HG03045 (cell line): ENCODE measurements at regions not wholly inside any gene's neighbourhood (a gene's known extent, or its start where the extent isn't known, plus 50 kb on each side); places are given as distances from the start of the nearest gene placed in this dataset.
"Not testable (repeated sequence)": the region's sequence is repeated elsewhere in the genome, so short reads cannot be mapped to it uniquely, and the experiment has no call there.

Experiments
- ATAC-seq: cut with Tn5 transposase; IDR thresholded peaks from one replicate; pipeline ENCODE4 v1.9.1; 2021; ENCODE audit warnings: mild to moderate bottlenecking, moderate library complexity; ENCODE audit not compliant: unreplicated experiment

- ATAC-seq: no peak
These were observed 518.5 kb downstream of the DCDC2C start for GRCh38 chr2:4221845-4222244.

- not testable (repeated sequence) for ATAC-seq
These were observed 541.0 kb downstream of the DCDC2C start for GRCh38 chr2:4244422-4244821.

GRCh38 chr2:4246364-4247131, 543.2 kb downstream of the DCDC2C start:
- no peak for ATAC-seq

- no peak for ATAC-seq
These were observed 544.4 kb downstream of the DCDC2C start for GRCh38 chr2:4247791-4248190.

GRCh38 chr2:4255491-4255890, 552.1 kb downstream of the DCDC2C start:
- no peak for ATAC-seq

GRCh38 chr2:4256351-4256750, 553.0 kb downstream of the DCDC2C start:
- ATAC-seq: no peak

DNA sequence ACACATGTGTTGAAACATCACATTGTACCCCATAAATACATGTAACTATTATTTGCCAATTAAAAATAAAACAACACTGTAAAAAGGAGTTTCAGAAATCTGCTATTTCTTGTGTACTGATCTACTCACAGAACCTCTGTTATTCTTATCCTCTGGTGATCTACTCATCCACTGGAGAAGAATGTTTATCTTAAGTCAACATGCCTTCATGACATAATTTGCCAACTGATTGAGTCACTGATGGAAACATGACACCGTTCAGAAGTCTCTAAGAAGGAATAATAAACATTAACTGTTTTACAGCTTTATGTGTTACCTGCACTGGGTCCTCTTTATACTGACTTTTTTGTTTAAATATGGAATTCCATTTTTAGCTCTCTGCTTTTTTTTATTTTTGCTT, 555.2 kb downstream of the DCDC2C start:
- ATAC-seq: no peak

GRCh38 chr2:4265936-4266335, 562.6 kb downstream of the DCDC2C start:
- ATAC-seq: no peak

- ATAC-seq: no peak
These were observed 566.5 kb downstream of the DCDC2C start for GRCh38 chr2:4269885-4270284.

GRCh38 chr2:4272261-4272858, 569.0 kb downstream of the DCDC2C start:
- ATAC-seq: no peak

DNA sequence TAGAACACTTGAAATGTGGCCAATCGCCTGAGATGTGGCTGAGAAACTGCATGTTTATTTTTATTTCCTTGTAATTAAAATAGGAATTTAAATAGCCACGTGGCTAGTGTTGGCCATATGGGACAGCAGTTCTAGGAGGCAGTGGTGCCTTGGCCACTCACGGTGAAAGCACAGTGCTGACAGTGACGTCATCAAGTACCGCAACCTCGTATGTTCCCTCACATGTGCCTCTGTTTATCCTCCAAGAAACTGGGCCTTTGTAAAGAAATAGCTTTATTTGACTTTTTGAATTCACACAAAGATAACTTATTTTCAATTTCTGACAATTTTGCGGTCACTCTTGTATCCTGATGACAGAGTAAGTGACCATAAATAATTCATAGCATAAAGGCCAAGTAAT, 575.0 kb downstream of the DCDC2C start:
- ATAC-seq: no peak

DNA sequence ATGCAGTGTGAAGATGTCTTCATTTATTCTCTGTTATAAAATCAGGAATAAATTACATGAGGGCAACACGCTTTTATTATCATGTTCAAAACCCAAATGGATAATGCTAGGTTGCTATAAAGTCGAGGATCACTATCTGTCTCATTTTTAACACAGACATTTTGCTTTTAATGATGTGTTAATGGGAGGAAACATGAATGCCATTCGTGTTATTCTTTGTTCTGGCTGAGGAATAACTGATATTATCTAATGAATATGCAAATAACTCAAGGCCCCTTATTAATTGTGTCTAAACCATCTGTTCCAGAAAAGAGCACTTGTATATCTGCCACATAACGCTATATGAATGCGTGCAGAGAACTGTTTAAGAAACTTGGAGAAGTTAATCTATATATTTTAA, 576.1 kb downstream of the DCDC2C start:
- ATAC-seq: no peak

- ATAC-seq: no peak
These were observed 588.1 kb downstream of the DCDC2C start for GRCh38 chr2:4291430-4291829.

DNA sequence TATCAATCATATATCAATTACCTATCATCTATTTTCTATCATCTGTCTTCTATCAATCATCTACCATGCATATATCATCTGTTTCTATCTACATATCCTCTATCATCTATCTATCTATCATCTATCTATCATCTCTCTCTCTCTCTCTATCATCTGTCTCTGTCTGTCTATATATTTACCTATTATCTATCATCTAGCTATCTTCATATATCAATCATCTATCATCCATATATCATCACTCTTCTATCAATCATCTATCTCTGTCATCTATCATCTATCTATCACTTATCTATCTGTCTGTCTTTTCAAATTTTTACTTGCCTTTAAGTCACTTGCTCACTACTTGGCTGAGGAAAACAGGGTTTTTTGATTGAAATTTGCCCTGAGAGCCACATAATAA, 592.3 kb downstream of the DCDC2C start:
- no peak for ATAC-seq

GRCh38 chr2:4300616-4301015, 597.2 kb downstream of the DCDC2C start:
- ATAC-seq: no peak

- no peak for ATAC-seq
These were observed 621.2 kb downstream of the DCDC2C start for GRCh38 chr2:4324531-4324930.

DNA sequence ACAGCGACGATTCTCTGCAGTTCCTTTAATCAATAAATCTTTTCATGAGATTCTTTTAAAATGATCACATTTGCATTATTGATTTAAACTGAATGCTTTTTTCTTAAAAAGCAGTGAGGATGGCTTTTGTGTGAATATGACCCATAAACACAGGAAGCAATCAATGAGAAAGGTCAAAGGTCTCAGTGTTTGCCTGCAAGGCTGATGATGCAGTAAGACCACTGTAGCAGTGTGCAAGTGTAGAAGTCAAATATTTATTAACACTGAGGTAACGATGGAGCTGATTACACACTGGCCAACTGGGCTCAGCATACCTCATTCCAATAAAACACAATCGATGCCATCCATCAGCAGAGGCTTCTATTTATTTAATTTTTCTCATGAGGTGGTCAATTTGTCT, 633.5 kb downstream of the DCDC2C start:
- no peak for ATAC-seq

- ATAC-seq: no peak
These were observed 635.0 kb downstream of the DCDC2C start for GRCh38 chr2:4338345-4338744.

GRCh38 chr2:4340536-4340935, 637.2 kb downstream of the DCDC2C start:
- no peak for ATAC-seq

DNA sequence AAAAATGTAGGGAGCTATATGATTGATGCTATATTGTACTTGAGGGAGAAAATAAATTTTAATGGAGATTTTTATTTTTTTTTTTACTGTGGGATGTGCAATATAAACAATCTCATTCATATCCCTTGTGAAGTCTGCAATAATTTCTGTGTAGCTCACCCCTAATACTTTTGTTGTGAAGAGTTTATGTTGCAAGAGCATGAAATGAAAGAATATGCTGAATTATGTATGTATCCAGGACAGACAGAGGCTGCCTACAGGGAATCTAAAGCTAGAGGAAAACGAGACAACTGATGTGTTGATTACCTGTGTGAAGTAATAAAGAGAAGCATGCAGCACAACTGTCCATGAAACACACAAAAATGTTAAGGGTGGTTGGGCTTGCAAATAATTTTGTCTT, 643.3 kb downstream of the DCDC2C start:
- ATAC-seq: no peak

GRCh38 chr2:4353668-4354067, 650.3 kb downstream of the DCDC2C start:
- ATAC-seq: no peak

- ATAC-seq: no peak
These were observed 650.8 kb downstream of the DCDC2C start for GRCh38 chr2:4354164-4354563.

DNA sequence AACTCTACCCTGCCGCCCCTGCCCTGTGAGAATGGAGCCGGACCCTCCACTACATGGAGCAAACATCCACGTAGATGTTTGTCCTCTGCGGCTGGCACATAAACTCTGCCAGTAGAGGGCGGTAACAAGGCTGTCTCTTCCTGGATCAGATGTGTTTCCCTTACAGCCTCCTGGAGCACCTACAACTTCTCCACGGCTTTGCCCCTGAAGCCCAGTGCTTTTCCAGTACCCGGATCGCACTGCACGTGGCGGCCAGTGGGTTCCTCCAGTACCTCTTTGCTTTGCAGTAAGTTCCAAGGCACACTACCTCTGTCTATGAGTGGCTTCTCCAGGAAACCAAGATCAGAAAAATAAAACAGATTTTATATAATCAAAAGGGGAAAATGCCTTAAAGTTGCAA, 651.3 kb downstream of the DCDC2C start:
- ATAC-seq: no peak
